K562 (cell line): ENCODE measurements at regions not wholly inside any gene's neighbourhood (a gene's known extent, or its start where the extent isn't known, plus 50 kb on each side); places are given as distances from the start of the nearest gene placed in this dataset.

Experiments
- BMI1 ChIP-seq: fragments of 150-350 bp; IDR thresholded peaks from 2 replicates; pipeline ENCODE4 v1.6.1; 2014; ENCODE audit warnings: low read length
- CXXC5 ChIP-seq: fragments of 250-450 bp; sonication (Bioruptor Pico); IDR thresholded peaks from 2 replicates; pipeline ENCODE4 v1.8.0; 2022; ENCODE audit warnings: inconsistent platforms, mild to moderate bottlenecking, moderate library complexity
- EP300 ChIP-seq: IDR thresholded peaks from 2 replicates; pipeline ENCODE4 v1.6.1; 2012; ENCODE audit warnings: low read length, improper control_type of control experiment
- FOXJ2 ChIP-seq: fragments of 200-800 bp; sonication (Bioruptor generic); IDR thresholded peaks from 2 replicates; pipeline ENCODE4 v1.6.1; 2016; ENCODE audit warnings: missing genetic modification characterization, missing compliant biosample characterization
- HDAC2 ChIP-seq: fragments of 450-650 bp; IDR thresholded peaks from 2 replicates; pipeline ENCODE4 v1.6.1; 2016; ENCODE audit warnings: mild to moderate bottlenecking
- HNRNPUL1 ChIP-seq: fragments of 200-400 bp; formaldehyde crosslinking; IDR thresholded peaks from 2 replicates; pipeline ENCODE4 v1.6.1; 2017; ENCODE audit warnings: low read length
- KDM2B ChIP-seq: fragments of 250-450 bp; sonication (Bioruptor Pico); IDR thresholded peaks from 2 replicates; pipeline ENCODE4 v1.8.0; 2021; ENCODE audit warnings: mild to moderate bottlenecking, moderate library complexity
- NONO ChIP-seq, 2 experiments: fragments of 200-400 bp in 1 of 2; fragments of 450-650 bp in 1 of 2; formaldehyde crosslinking in 1 of 2; IDR thresholded peaks; 2 replicates each; pipeline ENCODE4 v1.6.1; 2017; ENCODE audit warnings: low read depth in 2 of 2, mild to moderate bottlenecking in 2 of 2, moderate library complexity in 2 of 2, low read length in 1 of 2
- SMARCA5 ChIP-seq: fragments of 450-650 bp; IDR thresholded peaks from 2 replicates; pipeline ENCODE4 v1.6.1; 2016
- STAG1 ChIP-seq: sonication (generic); formaldehyde crosslinking; IDR thresholded peaks from 2 replicates; pipeline ENCODE4 v1.5.0; 2020; ENCODE audit warnings: missing genetic modification reagents, borderline replicate concordance
- TEAD1 ChIP-seq, 2 experiments: fragments of 450-650 bp in 1 of 2; sonication (generic) in 1 of 2; formaldehyde crosslinking; IDR thresholded peaks; 2 replicates each; pipeline versions ENCODE4 v1.4.0 to v1.8.0; 2020 to 2022; ENCODE audit warnings: mild to moderate bottlenecking in 2 of 2, missing genetic modification reagents in 1 of 2
- ZFP1 ChIP-seq: fragments of 450-650 bp; formaldehyde crosslinking; IDR thresholded peaks from 2 replicates; pipeline ENCODE4 v1.4.0; 2020; ENCODE audit warnings: mild to moderate bottlenecking, mixed read lengths
- ZNF445 ChIP-seq: fragments of 250-450 bp; sonication (Bioruptor Pico); IDR thresholded peaks from 2 replicates; pipeline ENCODE4 v1.4.0; 2020; ENCODE audit warnings: low read depth, mild to moderate bottlenecking, moderate library complexity
- TF ChIP-seq, protein P1 (sequence below), 2 experiments: fragments of 450-650 bp; conservative IDR thresholded peaks; 2 replicates each; pipeline ENCODE4 v1.6.1; 2017; ENCODE audit warnings: mild to moderate bottlenecking in 2 of 2, moderate library complexity in 2 of 2
- TF ChIP-seq, protein P2 (sequence below): fragments of 250-450 bp; sonication (Bioruptor Pico); IDR thresholded peaks from 2 replicates; pipeline ENCODE4 v1.5.0; 2022; ENCODE audit warnings: mild to moderate bottlenecking
- TF ChIP-seq, protein P3 (sequence below), 2 experiments: fragments of 450-650 bp in 1 of 2; sonication (generic) in 1 of 2; formaldehyde crosslinking; conservative IDR thresholded peaks; 2 replicates each; pipeline versions ENCODE4 v1.4.0 to v1.8.1; 2020 to 2022; ENCODE audit warnings: mild to moderate bottlenecking in 1 of 2, missing genetic modification reagents in 1 of 2

DNA sequence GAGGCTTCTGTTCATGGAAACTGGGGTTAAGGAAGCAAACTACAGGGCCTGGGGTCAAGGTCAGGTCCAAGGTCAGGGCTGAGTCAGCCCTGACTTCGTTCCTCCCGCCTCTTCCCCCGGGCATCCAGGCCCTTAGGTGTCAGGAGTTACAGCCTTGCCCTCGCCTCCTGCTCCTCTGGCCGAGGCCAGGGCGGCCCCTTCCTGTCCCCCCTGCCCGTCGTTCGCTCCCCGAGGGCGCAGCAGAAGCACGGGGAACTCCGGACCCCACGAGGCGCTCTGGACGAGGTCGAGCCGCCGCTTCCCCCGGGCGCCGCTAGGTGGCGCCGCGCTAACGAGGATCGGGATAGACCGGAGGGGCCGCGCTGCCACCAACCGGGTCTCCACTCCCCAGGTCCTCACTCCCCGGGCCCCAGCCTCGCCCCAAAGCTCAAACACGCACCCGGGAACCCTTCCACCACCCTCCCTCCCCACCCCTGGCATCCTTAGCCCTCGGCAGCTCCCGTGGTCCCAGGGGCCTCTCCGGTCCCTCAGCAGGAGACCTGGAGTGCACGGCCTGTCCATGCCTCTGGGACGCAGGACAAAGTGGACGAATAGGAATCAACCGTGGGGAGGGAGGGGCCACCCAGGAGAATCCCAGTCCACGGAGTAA lies 59.2 kb upstream of the MYL10 start (continued):
- TF ChIP-seq, protein P1, sequence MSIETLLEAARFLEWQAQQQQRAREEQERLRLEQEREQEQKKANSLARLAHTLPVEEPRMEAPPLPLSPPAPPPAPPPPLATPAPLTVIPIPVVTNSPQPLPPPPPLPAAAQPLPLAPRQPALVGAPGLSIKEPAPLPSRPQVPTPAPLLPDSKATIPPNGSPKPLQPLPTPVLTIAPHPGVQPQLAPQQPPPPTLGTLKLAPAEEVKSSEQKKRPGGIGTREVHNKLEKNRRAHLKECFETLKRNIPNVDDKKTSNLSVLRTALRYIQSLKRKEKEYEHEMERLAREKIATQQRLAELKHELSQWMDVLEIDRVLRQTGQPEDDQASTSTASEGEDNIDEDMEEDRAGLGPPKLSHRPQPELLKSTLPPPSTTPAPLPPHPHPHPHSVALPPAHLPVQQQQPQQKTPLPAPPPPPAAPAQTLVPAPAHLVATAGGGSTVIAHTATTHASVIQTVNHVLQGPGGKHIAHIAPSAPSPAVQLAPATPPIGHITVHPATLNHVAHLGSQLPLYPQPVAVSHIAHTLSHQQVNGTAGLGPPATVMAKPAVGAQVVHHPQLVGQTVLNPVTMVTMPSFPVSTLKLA (conservative IDR thresholded peaks at IDR 0.05): peak in 1 of 2 experiments; percentile 67; a peak in 3 of 4 replicates
- TF ChIP-seq BMI1 (0 out of 2 replicates have a peak, but pooled peaks have one; percentile 30), NONO (IDR thresholded peaks at IDR 0.05; ENCODE audit: low read depth in 2 of 2, low read length in 1 of 2) (no peak; a peak in 1 of 4 replicates), SMARCA5 (peak; percentile 30; the same call in 1 of the 2 replicates), STAG1 (CRISPR knock-in tag) (peak; percentile 93), KDM2B (CRISPR knock-in tag) (peak; percentile 95; the same call in 1 of the 2 replicates), ZNF445 (no peak), EP300 (no peak), ZFP1 (no peak), CXXC5 (CRISPR knock-in tag) (peak; percentile 59), FOXJ2 (tag) (no peak), TEAD1 (CRISPR knock-in tag; IDR thresholded peaks at IDR 0.05) (peak in 1 of 2 experiments; percentile 67; a peak in 2 of 4 replicates), HDAC2 (peak; percentile 47; the same call in 1 of the 2 replicates), HNRNPUL1 (no peak)
- TF ChIP-seq, protein P2, sequence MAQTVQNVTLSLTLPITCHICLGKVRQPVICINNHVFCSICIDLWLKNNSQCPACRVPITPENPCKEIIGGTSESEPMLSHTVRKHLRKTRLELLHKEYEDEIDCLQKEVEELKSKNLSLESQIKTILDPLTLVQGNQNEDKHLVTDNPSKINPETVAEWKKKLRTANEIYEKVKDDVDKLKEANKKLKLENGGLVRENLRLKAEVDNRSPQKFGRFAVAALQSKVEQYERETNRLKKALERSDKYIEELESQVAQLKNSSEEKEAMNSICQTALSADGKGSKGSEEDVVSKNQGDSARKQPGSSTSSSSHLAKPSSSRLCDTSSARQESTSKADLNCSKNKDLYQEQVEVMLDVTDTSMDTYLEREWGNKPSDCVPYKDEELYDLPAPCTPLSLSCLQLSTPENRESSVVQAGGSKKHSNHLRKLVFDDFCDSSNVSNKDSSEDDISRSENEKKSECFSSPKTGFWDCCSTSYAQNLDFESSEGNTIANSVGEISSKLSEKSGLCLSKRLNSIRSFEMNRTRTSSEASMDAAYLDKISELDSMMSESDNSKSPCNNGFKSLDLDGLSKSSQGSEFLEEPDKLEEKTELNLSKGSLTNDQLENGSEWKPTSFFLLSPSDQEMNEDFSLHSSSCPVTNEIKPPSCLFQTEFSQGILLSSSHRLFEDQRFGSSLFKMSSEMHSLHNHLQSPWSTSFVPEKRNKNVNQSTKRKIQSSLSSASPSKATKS: no peak
- TF ChIP-seq, protein P3, sequence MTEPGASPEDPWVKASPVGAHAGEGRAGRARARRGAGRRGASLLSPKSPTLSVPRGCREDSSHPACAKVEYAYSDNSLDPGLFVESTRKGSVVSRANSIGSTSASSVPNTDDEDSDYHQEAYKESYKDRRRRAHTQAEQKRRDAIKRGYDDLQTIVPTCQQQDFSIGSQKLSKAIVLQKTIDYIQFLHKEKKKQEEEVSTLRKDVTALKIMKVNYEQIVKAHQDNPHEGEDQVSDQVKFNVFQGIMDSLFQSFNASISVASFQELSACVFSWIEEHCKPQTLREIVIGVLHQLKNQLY (CRISPR knock-in tag; conservative IDR thresholded peaks at IDR 0.05): peak in 1 of 2 experiments; percentile 40; a peak in 1 of 4 replicates
